HG03280 (cell line): ENCODE measurements at regions not wholly inside any gene's neighbourhood (a gene's known extent, or its start where the extent isn't known, plus 50 kb on each side); places are given as distances from the start of the nearest gene placed in this dataset.
"Not testable (repeated sequence)": the region's sequence is repeated elsewhere in the genome, so short reads cannot be mapped to it uniquely, and the experiment has no call there.

Source experiments
- ATAC-seq: cut with Tn5 transposase; IDR thresholded peaks from one replicate; pipeline ENCODE4 v1.9.1; 2021; ENCODE audit warnings: mild to moderate bottlenecking, moderate library complexity; ENCODE audit not compliant: unreplicated experiment

GRCh38 chr6:81565071-81565470 lies 187.4 kb downstream of the TENT5A start:
- no peak for ATAC-seq

GRCh38 chr6:81564470-81565068 lies 187.9 kb downstream of the TENT5A start:
- no peak for ATAC-seq

- no peak for ATAC-seq
These were observed 190.3 kb downstream of the TENT5A start for GRCh38 chr6:81562169-81562568.

- ATAC-seq = no peak
These were observed 190.8 kb downstream of the TENT5A start for GRCh38 chr6:81561731-81562130.

DNA sequence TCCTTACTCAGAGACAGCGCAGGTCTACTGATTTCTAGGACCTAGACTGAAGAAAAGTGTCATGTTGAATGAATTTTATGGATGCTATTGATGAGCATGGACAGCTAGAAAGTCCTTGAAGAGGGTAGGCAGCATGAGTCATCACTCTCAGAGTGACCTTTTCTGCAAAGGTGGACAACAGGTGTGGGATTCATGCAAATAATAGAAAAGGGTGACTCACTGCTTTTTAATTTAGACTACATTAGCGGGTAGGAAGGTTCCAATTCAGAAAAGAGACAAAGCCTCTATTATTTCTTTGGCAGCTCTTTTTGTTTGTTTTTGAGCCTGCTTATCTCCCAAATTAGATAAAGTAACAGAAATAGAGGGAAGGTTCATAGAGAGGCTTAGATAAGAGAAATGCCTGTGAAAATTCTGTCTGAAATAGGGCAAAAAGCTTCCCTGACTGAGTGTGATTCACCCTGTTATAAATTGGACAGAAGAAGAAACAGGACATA lies 191.4 kb downstream of the TENT5A start:
- no peak for ATAC-seq

- ATAC-seq = no peak
These were observed 194.7 kb downstream of the TENT5A start for GRCh38 chr6:81557811-81558210.

- no peak for ATAC-seq
These were observed 195.9 kb downstream of the TENT5A start for GRCh38 chr6:81556551-81556950.

DNA sequence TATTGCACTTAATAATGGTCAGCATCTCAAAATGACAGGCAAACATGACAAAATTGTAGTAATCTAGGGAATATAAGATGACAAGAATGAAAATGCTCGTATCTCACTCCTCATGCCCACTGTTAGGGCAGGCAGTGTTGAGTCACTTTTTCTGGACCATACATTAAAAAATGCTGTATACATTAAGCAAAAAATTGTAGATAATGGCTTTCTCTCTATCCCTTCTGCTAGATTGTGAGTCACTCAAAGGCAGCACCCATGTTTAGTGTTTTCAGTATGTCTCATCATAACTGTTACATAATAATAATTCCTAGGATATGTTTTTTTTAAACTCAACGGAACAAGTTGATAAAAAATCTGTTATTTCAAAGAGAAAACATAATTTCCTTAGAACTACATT lies 199.3 kb downstream of the TENT5A start:
- no peak for ATAC-seq

DNA sequence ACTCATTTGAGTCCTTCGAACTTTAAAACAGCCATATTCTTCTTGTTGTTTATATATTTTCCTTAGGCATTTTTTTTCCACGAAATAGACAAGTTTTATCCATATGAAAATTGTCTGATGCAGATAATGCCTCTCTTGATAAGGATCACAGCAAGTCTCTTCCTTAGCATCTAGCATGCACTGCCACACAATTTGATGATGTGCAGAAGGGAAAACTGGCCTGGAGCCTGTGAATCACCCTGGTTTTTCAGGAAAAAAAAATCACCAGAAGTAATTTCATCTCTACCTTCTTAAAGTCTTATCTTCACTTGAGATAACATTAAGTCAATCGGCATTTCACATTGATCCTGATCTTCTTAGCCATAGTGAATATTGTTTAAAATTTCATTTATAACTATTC lies 199.8 kb downstream of the TENT5A start:
- ATAC-seq = no peak

- no peak for ATAC-seq
These were observed 205.3 kb downstream of the TENT5A start for GRCh38 chr6:81547149-81547548.

- no peak for ATAC-seq
These were observed 217.5 kb downstream of the TENT5A start for GRCh38 chr6:81534934-81535465.

- no peak for ATAC-seq
These were observed 220.5 kb downstream of the TENT5A start for GRCh38 chr6:81531869-81532561.

DNA sequence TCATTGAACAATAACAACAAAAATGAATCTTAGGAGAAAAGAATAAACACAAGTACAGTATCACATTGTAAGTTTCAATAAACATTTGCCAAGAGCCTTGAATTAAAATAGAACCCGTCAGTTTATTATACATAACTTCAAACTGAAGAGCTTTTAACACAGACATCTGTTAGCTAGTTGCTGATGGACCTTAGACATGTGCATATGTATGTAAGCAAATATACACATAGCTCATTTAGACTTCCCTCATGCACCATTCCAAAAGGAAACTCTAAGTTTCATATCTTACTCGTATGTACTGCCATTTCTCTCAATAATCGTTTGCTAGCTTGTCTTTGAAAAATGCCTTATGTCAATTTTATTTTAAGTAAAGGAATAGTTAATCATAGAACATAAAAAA lies 235.0 kb downstream of the TENT5A start:
- ATAC-seq = no peak

DNA sequence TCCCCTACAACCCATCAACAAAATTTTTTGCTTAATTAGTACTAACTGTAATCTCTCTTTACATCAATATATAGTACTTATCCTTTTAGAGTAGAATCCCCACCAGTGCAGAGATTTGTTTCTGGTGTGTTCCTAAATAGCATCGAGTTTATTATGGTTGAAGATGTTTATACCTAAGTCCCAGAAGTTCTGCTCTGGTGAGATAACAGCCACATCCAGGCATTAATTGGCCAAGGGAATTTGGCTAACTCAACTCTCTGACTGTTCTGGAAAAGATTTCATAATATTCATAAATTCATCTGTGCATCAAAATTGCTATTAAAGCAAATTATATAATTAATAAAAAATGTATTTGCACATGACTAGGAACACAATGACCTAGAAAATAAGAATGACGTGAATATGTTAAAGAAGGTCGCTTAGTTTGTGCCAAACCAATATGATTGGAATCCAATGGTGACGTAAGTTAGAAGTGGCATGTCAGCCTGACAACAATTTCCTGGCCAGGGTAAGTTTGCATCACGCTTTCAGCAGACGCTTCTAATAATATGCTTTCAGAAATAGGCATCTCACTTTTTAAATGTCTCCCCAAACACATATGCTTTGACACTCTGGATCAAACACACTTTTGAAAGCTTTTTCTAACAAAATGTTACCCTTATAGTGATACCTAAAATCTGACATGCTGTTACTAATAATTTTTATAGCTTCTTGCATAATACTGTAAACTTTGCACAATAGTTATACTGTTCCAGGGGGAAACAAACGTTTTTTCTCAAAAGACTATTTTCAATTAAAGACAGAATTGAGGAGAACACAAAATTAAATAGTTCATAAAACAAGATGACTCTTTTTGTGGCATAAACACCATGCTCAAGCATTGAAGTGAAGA lies 236.7 kb downstream of the TENT5A start:
- no peak for ATAC-seq

GRCh38 chr6:81514195-81514594 lies 238.3 kb downstream of the TENT5A start:
- not testable (repeated sequence) for ATAC-seq

DNA sequence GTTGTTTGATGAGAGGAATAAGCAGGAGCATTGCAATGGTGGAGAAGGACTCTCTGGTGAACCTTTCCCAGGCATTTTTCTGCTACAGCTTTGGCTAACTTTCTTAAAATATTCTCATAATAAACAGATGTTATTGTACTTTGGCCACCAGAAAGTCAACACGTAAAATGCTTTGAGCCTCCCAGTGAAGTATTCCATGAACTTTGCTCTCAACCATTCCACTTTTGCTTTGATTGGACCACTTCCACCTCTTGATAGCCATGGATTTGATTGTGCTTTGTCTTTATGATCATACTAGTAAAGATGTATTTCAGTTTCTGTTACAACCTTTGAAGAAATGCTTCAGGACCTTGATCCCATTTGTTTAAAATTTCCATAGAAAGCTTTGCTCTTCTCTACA lies 241.1 kb downstream of the TENT5A start:
- no peak for ATAC-seq

- no peak for ATAC-seq
These were observed 256.5 kb downstream of the TENT5A start for GRCh38 chr6:81495999-81496398.

GRCh38 chr6:81491454-81492101 lies 260.9 kb downstream of the TENT5A start:
- ATAC-seq = no peak

DNA sequence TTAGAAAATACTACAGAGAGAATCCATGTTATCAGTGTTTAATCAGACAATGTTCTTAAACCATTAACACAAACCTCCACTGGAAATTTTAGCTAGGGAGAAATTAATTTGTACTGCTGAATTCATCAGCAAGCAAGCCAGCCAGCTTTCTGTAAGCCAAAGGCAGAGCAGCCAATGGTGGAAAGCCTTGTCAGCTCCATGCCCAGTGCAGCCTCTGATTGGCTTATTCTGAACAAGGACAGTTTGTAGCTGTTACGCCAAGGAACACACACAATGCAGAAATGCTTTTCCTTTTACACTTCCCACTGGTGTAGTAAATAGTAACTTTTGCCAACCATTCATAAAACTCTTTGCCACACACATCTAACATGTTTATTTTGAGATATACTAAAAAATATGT lies 265.0 kb downstream of the TENT5A start:
- no peak for ATAC-seq

- no peak for ATAC-seq
These were observed 266.2 kb downstream of the TENT5A start for GRCh38 chr6:81486234-81486633.

DNA sequence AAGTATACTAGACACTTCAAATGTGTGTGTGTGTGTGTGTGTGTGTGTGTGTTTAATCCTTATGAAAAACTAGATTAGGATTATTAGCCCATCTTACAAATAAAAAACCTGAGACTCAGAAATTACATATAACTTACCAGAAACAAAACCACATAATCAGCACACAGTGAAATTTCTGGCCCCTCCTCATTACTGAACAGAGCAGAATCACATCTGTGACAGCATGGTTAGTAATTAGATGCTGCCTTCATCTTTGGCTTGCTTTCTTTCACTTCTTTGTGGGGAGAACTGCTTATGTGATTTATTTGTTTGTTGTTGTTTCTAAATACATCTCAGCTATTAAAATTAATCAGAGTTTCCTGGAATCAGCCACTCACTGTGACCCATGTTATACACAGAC lies 267.1 kb downstream of the TENT5A start:
- no peak for ATAC-seq
